ENCODE measurements at regions not wholly inside any gene's neighbourhood (a gene's known extent, or its start where the extent isn't known, plus 50 kb on each side); places are given as distances from the start of the nearest gene placed in this dataset.

GRCh38 chr16:85447693-85448313, 165.3 kb upstream of the GSE1 start (continued):
- TF ChIP-seq, protein P1, sequence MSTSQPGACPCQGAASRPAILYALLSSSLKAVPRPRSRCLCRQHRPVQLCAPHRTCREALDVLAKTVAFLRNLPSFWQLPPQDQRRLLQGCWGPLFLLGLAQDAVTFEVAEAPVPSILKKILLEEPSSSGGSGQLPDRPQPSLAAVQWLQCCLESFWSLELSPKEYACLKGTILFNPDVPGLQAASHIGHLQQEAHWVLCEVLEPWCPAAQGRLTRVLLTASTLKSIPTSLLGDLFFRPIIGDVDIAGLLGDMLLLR (CRISPR knock-in tag; IDR thresholded peaks at IDR 0.05): 0 out of 2 replicates have a peak, but pooled peaks have one; percentile 35
- TF ChIP-seq TEAD3 (CRISPR knock-in tag; optimal IDR thresholded peaks at IDR 0.05; ENCODE audit: borderline replicate concordance) (no peak), ZNF224 (CRISPR knock-in tag; IDR thresholded peaks at IDR 0.05) (0 out of 2 replicates have a peak, but pooled peaks have one; percentile 38), ZNF772 (CRISPR knock-in tag; IDR thresholded peaks at IDR 0.05) (peak; percentile 29; the same call in 1 of the 2 replicates), ZBTB7A (CRISPR knock-in tag; IDR thresholded peaks at IDR 0.05) (no peak), DZIP1 (CRISPR knock-in tag; IDR thresholded peaks at IDR 0.05) (0 out of 2 replicates have a peak, but pooled peaks have one; percentile 14), TBP (CRISPR knock-in tag; IDR thresholded peaks at IDR 0.05) (no peak), FIP1L1 (IDR thresholded peaks at IDR 0.05; ENCODE audit: borderline replicate concordance, insufficient read depth, low read depth, low read length) (no peak), BRCA1 (CRISPR knock-in tag; IDR thresholded peaks at IDR 0.05) (no peak), ZFAT (CRISPR knock-in tag; conservative IDR thresholded peaks at IDR 0.05) (no peak), FOSL1 (CRISPR knock-in tag; IDR thresholded peaks at IDR 0.05; ENCODE audit: borderline replicate concordance) (no peak), DDIT3 (CRISPR knock-in tag; IDR thresholded peaks at IDR 0.05) (no peak)
- TF ChIP-seq, protein P2, sequence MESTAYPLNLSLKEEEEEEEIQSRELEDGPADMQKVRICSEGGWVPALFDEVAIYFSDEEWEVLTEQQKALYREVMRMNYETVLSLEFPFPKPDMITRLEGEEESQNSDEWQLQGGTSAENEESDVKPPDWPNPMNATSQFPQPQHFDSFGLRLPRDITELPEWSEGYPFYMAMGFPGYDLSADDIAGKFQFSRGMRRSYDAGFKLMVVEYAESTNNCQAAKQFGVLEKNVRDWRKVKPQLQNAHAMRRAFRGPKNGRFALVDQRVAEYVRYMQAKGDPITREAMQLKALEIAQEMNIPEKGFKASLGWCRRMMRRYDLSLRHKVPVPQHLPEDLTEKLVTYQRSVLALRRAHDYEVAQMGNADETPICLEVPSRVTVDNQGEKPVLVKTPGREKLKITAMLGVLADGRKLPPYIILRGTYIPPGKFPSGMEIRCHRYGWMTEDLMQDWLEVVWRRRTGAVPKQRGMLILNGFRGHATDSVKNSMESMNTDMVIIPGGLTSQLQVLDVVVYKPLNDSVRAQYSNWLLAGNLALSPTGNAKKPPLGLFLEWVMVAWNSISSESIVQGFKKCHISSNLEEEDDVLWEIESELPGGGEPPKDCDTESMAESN (CRISPR knock-in tag; conservative IDR thresholded peaks at IDR 0.05): no peak
- TF ChIP-seq, protein P3, sequence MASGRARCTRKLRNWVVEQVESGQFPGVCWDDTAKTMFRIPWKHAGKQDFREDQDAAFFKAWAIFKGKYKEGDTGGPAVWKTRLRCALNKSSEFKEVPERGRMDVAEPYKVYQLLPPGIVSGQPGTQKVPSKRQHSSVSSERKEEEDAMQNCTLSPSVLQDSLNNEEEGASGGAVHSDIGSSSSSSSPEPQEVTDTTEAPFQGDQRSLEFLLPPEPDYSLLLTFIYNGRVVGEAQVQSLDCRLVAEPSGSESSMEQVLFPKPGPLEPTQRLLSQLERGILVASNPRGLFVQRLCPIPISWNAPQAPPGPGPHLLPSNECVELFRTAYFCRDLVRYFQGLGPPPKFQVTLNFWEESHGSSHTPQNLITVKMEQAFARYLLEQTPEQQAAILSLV (CRISPR knock-in tag; IDR thresholded peaks at IDR 0.05; ENCODE audit: borderline replicate concordance): 0 out of 2 replicates have a peak, but pooled peaks have one; percentile 1
- TF ChIP-seq, protein P4, sequence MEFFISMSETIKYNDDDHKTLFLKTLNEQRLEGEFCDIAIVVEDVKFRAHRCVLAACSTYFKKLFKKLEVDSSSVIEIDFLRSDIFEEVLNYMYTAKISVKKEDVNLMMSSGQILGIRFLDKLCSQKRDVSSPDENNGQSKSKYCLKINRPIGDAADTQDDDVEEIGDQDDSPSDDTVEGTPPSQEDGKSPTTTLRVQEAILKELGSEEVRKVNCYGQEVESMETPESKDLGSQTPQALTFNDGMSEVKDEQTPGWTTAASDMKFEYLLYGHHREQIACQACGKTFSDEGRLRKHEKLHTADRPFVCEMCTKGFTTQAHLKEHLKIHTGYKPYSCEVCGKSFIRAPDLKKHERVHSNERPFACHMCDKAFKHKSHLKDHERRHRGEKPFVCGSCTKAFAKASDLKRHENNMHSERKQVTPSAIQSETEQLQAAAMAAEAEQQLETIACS (CRISPR knock-in tag; IDR thresholded peaks at IDR 0.05): no peak
